Left colon (tissue), 2 donors: ENCODE measurements at regions not wholly inside any gene's neighbourhood (a gene's known extent, or its start where the extent isn't known, plus 50 kb on each side); places are given as distances from the start of the nearest gene placed in this dataset.
"Not testable (repeated sequence)": the region's sequence is repeated elsewhere in the genome, so short reads cannot be mapped to it uniquely, and the experiment has no call there.

Experiments used
- ATAC-seq: fragments of 200-7000 bp; cut with Tn5 transposase; one replicate; pipeline ENCODE4 v1.9.1; 2020; ENCODE audit warnings: mild to moderate bottlenecking, moderate library complexity
- DNase-seq, 2 donors: peaks; one replicate each; pipeline ENCODE4 v3.0.0-alpha.2; 2020
- intact Hi-C, 2 donors: fragments of 100-400 bp; cut with DNase I in 1 of 2; cut with micrococcal nuclease in 1 of 2; formaldehyde crosslinking; loops; one replicate each; pipeline versions ENCODE4 v1.11.2 to v1.14.0; 2022; cut with DNase I, micrococcal nuclease
- donor health status: DM: no; HTN: no; CAD: no.
- donor health status: DM: yes; HTN: yes; CAD: no.

- ATAC-seq: no peak
- intact Hi-C loops: no loop called here
- no peak for DNase-seq
Observed at GRCh38 chr6:144955392-144955791, 670.3 kb downstream of the UTRN start.

- ATAC-seq: no peak
Observed at GRCh38 chr6:144955859-144956258, 670.7 kb downstream of the UTRN start.

GRCh38 chr6:144956697-144957096 is 671.6 kb downstream of the UTRN start:
- DNase-seq, intact Hi-C loops, ATAC-seq: not testable (repeated sequence)

More at GRCh38 chr6:144955859-144956258, 670.7 kb downstream of the UTRN start:
- DNase-seq: no peak
- intact Hi-C loops: no loop called here

GRCh38 chr6:144957236-144957937 is 672.3 kb downstream of the UTRN start:
- intact Hi-C loops: no loop called here
- no peak for DNase-seq
- ATAC-seq: no peak

GRCh38 chr6:144969154-144969553 is 684.0 kb downstream of the UTRN start:
- intact Hi-C loops: no loop called here
- DNase-seq (no peak), ATAC-seq (no peak)

- DNase-seq: no peak
- ATAC-seq: no peak
- intact Hi-C loops: no loop called here
Observed at GRCh38 chr6:144969602-144970272, 684.6 kb downstream of the UTRN start.

GRCh38 chr6:144977250-144977864 is 692.2 kb downstream of the UTRN start:
- intact Hi-C loops: not testable (repeated sequence)
- peak; percentile 100 for ATAC-seq
- DNase-seq: peak; percentile 82 to 86

- DNase-seq (no peak), ATAC-seq (no peak)
- intact Hi-C loops: no loop called here
Observed at GRCh38 chr6:144978208-144978607, 693.1 kb downstream of the UTRN start.

GRCh38 chr6:144986271-144986670 is 701.1 kb downstream of the UTRN start:
- intact Hi-C loops: no loop called here
- ATAC-seq: no peak
- no peak for DNase-seq

- DNase-seq: no peak
- peak; percentile 67 for ATAC-seq
- intact Hi-C loops: no loop called here
Observed at GRCh38 chr6:144989319-144990107, 704.4 kb downstream of the UTRN start.

GRCh38 chr6:144990784-144991183 is 705.6 kb downstream of the UTRN start:
- DNase-seq: no peak
- intact Hi-C loops: no loop called here
- peak; percentile 84 for ATAC-seq

- intact Hi-C loops: no loop called here
- no peak for ATAC-seq
Observed at GRCh38 chr6:144993870-144994269, 708.7 kb downstream of the UTRN start.

GRCh38 chr6:144997996-144998395 is 712.9 kb downstream of the UTRN start:
- no peak for DNase-seq
- intact Hi-C loops: no loop called here
- no peak for ATAC-seq

More at GRCh38 chr6:144993870-144994269, 708.7 kb downstream of the UTRN start:
- no peak for DNase-seq

GRCh38 chr6:144999127-144999526 is 714.0 kb downstream of the UTRN start:
- intact Hi-C loops: no loop called here
- DNase-seq: no peak
- ATAC-seq: no peak

GRCh38 chr6:145003145-145003544 is 718.0 kb downstream of the UTRN start:
- DNase-seq (no peak), ATAC-seq (no peak)
- intact Hi-C loops: no loop called here

- intact Hi-C loops: no loop called here
- DNase-seq (no peak), ATAC-seq (no peak)
Observed at GRCh38 chr6:145006914-145007313, 721.8 kb downstream of the UTRN start.

- DNase-seq (no peak), ATAC-seq (no peak)
- intact Hi-C loops: no loop called here
Observed at GRCh38 chr6:145008715-145009114, 723.6 kb downstream of the UTRN start.

GRCh38 chr6:145009711-145010110 is 724.6 kb downstream of the UTRN start:
- DNase-seq (no peak), ATAC-seq (no peak)
- intact Hi-C loops: no loop called here

GRCh38 chr6:145012039-145012662 is 723.2 kb downstream of the EPM2A start:
- intact Hi-C loops: no loop called here
- ATAC-seq (no peak), DNase-seq (no peak)
